Left colon (tissue), 2 donors: ENCODE measurements at regions not wholly inside any gene's neighbourhood (a gene's known extent, or its start where the extent isn't known, plus 50 kb on each side); places are given as distances from the start of the nearest gene placed in this dataset.

ENCODE experiments used
- ATAC-seq: fragments of 200-7000 bp; cut with Tn5 transposase; one replicate; pipeline ENCODE4 v1.9.1; 2020; ENCODE audit warnings: mild to moderate bottlenecking, moderate library complexity
- DNase-seq, 2 donors: peaks; one replicate each; pipeline ENCODE4 v3.0.0-alpha.2; 2020
- intact Hi-C, 2 donors: fragments of 100-400 bp; cut with DNase I in 1 of 2; cut with micrococcal nuclease in 1 of 2; formaldehyde crosslinking; loops; one replicate each; pipeline versions ENCODE4 v1.11.2 to v1.14.0; 2022; cut with DNase I, micrococcal nuclease
- donor health status: DM: no; HTN: no; CAD: no.
- donor health status: DM: yes; HTN: yes; CAD: no.

DNA sequence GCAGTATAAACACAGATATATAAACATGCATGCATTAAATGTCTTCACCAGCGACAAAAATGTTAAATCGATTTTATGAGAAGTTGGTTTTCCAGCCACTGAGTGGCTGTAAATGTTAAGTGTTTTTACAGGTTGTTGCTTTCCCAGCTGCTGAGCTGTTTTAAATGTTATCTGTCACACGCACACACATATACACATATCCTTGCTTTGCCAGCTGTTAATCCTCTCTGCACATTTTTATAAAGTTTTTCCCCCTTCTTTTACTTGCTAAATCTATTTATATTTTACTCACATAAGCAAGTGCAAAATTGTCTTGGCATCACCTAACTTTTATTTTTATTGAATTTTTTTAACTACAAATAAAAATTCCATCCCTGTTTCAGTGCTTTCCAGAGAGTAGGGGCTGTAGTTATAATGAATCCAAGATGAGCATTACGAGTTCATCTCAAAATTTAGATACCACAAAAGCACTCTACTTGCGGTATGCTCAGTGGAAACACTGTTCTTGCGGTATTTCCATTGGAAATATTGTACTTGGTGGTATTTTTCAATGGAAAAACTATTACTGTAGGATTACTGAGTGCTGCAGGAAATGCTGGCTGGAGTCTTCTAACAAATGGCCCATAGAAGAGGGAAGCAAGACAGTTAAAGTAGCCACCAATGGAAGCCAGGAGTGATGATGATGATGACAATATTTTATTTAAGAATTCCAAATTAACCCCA lies 124.9 kb upstream of the KCNJ16 start:
- intact Hi-C loops: no loop called here

DNA sequence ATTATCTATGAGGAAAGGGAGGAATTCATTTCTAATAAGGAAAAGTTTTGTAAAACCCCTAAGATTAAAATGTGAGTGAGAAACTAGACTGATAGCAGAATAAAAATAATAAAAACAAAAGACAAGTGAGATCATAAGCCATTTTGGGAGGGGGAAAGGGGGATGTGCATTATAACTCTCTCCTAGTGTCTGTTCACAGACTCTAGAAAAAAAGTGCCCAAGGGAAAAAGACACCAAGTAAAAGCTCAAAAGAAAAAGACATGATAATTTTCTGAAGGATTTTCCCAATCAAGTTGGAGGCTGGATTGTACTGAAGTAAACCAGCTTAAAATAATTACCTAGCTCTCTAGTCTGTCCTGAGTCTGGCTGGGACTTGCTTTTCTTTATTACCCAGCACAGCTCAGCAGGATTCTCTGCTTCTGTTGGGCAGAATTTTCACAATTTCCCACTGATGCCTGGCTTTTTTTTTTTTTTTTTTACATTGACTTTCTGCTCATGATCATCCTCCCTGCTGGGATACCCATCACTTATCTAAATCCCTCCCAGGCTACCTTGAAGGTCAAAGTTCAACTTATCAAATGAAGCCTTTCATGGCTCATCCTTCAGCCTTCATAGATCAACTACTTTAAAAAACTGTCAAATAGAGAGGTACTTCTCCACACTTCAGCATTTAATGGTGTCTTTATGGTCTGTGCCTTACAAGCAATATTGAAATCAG lies 124.2 kb upstream of the KCNJ16 start:
- no peak for DNase-seq
- no peak for ATAC-seq
- intact Hi-C loops: no loop called here

More for the DNA sequence above, 124.9 kb upstream of the KCNJ16 start:
- ATAC-seq: no peak
- DNase-seq: no peak

DNA sequence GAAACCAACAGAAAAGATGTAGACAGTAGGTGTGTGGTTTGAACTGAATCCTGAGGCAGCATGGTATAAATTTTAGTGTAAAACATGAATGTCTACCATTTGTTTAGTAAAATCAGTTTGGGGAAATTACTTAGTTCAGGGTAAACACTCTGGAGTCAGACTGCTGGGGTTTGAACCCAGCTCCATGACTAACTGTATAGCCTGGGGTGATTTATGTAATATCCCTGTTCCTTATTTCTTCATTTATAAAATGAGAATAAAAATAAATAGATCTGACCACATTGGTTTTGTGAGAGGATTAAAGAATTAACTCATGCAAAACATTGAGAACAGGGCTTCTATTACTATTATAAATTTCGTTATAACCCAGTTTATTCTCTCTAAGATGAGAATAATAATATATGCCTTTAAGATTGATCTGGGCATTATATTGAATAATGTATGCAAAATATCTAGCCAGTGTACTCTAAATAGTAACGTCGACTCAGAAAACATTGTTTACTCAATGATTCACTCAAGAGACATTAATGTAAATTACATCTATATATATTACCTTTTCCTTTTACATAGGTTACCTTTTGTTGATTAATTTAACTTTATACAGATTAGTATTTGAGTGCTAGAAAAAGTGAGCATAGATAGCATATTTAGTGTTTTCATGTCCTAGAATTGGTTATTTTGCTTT lies 120.6 kb upstream of the KCNJ16 start:
- intact Hi-C loops: no loop called here
- DNase-seq (no peak), ATAC-seq (no peak)

DNA sequence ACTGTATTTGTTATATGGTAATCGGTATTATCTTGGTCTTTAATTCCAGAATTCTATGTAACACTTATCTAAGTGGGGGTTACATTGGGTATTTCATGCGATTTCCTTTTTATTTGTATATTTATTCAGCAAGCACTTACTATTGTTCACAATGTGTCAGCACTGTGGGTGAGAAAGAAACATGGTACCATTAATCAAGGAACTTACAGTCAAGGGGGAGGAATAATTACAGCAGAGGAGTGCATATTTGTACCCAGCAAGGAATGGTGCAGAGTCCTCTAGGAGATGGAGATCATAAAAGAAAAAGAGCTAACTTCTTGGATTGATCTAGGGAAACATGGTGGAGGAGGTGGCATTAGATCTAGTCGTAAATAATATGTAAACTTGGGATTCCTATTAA lies 117.0 kb upstream of the KCNJ16 start:
- ATAC-seq (no peak), DNase-seq (no peak)
- intact Hi-C loops: no loop called here

DNA sequence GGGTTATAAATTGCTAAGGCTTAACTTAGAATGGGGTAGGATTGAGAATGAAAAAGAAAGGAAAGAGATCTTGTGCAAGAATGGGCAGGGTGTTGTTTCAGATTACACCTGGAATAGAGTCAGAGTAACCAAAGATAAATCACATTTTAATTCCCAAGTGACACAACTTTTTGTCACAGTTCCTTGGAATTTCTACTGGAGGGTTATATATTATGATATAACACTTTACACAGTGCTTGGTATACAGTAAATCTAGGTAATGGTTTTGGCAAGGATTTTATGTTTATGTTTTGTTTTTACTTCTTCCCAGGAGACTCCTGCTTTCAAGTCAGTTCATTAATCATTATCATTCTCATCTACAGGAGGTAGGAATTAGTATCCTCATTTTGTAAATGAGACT lies 115.7 kb upstream of the KCNJ16 start:
- intact Hi-C loops: no loop called here
- DNase-seq: no peak

DNA sequence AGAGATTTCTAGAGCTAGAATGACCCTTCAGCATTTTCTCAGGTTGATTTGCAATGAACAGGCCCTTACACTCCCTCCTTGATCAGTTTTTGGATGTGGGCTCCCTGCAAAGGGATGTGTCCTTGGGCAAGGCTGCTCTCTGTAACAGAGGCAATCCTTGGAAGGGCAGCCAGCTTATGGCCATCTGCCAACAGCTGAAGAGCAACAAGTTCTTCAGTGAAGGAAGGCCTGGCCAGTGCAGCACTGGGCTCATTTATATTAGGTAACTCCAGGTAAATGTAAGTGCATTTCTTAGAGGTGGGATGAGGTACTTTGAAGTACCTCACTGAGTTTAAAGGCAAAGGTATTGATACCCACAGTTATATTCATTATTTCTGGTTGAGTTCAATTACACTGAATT lies 114.3 kb upstream of the KCNJ16 start:
- ATAC-seq: no peak
- DNase-seq: no peak

More for the DNA sequence above, 115.7 kb upstream of the KCNJ16 start:
- ATAC-seq: no peak

DNA sequence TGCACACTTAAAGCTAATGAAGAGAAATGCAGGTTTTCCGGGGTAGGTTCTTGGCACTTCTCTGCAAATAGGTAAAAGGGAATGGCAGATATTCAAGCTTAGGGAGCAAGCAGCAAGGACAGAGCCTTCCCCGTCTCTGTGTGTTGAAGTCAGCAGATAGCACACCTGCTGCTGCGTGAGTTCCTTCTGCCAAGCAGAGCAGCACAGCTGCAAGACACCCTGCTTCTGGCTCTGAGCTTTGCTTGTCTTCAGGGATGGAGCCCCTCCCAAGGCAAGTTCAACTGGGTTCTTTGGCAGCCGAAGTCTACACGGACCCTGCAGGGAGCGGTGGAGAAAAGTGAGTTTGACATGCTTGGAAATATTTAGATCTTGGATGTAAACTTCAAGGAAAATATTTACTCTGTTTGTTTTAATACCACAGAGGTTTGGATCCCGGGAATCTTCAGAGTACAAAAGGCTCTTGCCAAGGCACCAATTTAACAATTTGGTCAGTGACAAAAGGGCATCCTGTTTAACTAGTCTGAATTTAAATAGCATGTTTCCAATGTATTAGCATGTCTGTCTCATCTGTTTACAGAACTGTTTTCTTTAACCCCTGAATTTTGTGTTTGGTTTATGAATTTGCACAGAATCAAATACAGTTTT lies 113.4 kb upstream of the KCNJ16 start:
- intact Hi-C loops: no loop called here
- no peak for ATAC-seq
- peak in 1 of 2 donors; percentile 11 for DNase-seq

More for the DNA sequence above, 114.3 kb upstream of the KCNJ16 start:
- intact Hi-C loops: no loop called here

DNA sequence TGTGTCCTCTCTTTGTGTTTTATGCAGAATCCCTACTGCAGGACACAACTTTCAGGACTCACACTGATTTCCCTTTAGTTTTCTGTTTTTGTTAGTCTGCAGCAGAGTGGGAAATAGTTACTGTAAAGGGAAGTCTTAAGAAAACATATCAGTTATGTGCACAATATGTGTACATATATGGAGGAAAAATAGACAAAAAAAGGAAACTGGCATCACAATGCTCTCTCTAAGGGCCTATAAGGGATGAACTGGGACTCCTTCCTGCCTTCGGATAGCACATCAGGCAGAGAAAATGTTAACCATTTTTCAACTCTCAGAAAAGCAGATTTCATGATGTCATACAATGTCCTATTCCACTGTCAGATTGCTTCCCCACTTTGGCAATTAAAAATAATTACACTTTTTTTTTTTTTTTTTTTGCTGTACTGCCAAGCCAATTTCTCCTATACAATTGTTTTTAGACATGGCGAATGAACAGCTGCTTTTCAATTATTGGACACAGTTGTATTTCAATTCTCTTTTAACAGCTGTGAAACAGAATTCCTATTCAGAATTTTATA lies 112.5 kb upstream of the KCNJ16 start:
- no peak for ATAC-seq
- intact Hi-C loops: no loop called here
- DNase-seq: no peak

DNA sequence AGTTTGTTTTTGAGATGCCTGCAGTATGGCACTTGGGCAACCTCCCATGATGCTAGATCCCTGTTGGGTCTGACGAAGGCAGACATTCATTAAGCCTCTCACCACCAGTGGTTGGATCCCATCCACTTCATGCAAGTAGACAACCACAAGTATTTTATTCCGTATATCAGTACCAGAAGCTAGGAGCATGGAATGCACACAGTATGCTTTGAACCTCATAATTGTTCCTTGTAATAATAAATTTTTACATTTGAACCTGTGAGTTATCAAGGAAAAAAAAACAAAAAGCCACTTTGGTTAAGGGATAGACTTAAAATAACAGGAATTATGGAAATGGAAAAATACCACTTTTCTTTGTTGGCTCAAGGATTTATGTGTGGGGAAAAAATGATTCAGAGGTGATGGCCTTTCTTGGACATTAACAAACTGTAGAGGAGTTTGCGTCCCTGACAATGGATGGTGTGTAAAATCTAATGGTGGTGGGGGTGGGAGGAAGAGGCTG lies 107.1 kb upstream of the KCNJ16 start:
- intact Hi-C loops: no loop called here
- ATAC-seq: no peak
- DNase-seq: no peak

DNA sequence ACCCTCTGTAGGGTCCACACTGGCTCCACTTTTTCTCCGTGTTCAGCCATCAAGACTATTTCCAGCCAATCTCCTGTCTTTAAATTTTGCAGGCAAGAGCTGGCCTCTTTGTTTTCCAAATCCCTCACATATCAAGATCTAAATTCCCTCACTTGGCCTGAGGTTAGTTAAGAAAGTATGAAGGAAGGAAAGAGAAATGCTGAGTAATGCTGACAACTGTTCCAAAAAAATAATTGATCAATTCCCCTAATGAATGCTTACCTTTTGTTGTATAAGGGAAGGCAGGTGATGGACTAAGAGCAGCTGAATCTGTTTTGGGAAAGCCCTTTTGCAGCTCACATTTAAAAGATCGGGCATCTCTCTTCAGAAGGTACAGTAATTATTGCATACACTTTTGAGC lies 105.1 kb upstream of the KCNJ16 start:
- ATAC-seq (no peak), DNase-seq (no peak)

DNA sequence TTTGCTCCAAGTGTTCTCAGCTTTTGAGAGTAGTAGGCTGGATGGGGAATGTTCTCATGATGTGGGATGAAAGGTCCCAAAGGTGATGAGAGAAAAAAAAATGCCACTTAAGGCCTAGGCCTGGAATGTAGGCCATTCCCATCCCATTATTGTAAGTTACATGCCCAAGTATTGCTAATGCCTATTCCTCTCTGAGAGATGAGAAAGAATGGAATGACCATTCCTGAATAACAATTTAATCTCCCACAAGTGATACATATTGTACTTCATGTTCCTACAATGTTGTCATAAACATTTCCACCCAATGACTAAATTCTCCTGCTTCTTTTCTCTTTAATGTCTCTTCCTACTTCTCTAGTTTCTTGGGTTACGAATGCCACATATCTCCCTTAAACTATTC lies 102.8 kb upstream of the KCNJ16 start:
- DNase-seq (no peak), ATAC-seq (no peak)
- intact Hi-C loops: no loop called here

More for the DNA sequence above, 105.1 kb upstream of the KCNJ16 start:
- intact Hi-C loops: no loop called here

DNA sequence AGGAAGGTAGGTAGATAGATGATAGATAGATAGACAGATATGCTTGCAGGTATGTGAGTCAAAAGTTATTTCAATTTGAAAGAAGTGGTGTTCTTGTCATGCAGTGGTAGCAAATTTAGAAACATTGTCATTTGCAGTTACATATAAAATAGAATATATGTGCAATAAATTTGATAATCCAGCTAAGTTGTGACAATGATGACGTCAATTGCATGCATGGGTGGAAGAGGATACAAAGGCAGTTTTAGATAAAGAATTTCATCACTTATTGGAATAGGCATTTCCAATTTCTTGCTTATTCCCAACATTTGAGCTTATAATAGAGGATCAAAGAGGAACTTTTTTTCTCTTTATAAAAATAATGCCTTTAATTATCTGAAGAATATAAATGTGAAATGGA lies 99.2 kb upstream of the KCNJ16 start:
- no peak for ATAC-seq
- no peak for DNase-seq
- intact Hi-C loops: no loop called here

DNA sequence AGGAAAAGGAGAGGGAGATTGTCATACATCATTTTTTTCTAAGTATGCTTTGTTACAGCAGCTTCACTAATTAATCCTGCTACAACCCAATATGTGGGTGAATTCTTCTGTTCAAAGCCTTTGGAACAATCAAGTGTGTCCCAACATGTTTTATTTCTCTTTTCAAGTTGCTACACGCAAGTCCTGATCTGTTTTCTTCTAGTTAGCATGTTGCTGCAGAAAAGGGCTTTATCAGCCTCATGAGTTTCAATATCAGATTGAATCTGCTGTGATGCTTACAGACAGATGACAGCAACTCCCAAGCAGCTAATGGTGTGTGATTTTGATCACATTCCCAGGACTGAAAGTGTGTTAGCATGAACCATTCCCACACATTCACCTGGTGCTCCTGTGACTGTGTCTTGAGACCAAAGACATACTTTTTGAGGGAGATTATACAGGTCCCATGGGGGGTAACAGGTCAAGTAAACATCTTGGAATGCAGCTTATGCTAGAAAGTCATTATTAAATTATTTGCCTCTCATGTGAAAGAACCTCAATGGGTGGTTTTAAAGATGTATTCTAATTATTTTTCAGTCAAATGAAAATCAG lies 96.9 kb upstream of the KCNJ16 start:
- intact Hi-C loops: no loop called here
- no peak for ATAC-seq

DNA sequence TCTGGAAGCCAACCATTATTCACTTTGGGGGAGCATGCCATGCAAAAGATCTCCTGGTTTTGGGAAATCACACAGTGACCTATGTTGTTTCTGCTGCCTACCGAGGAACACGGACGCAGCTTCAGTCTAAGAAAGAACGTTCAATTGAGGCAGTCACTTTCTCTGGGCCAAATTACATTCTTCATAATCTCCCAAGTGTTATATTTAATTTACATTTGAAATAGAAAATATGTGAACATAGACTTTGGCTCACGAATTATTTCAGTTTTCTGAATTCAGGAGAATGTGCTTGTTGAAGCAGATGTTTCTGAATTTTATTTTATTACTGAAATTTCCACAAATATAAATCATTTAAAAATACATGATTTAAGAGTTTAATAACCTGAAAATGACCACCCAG lies 93.6 kb upstream of the KCNJ16 start:
- intact Hi-C loops: no loop called here
- DNase-seq: no peak

More for the DNA sequence above, 96.9 kb upstream of the KCNJ16 start:
- DNase-seq: no peak

DNA sequence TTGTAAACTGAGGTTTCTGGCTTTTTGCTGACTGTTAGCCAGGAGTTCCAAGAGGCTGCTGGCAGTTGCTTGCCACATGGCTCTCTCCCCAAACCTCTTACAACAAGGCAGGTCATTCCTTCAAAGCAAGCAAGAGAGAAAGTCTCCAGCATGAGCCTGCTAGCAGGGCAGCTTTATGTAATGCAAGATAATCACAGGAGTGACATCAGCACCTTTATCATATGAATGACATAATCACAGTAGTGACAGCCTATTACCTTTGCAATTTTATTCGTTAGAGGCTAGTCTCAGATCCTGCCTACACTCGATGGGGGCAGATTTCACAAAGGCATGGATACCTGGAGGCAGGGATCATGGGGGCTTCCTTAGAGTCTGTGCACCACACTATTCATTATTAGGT lies 79.5 kb upstream of the KCNJ16 start:
- no peak for ATAC-seq
- intact Hi-C loops: no loop called here
- DNase-seq: no peak

More for the DNA sequence above, 93.6 kb upstream of the KCNJ16 start:
- ATAC-seq: no peak

DNA sequence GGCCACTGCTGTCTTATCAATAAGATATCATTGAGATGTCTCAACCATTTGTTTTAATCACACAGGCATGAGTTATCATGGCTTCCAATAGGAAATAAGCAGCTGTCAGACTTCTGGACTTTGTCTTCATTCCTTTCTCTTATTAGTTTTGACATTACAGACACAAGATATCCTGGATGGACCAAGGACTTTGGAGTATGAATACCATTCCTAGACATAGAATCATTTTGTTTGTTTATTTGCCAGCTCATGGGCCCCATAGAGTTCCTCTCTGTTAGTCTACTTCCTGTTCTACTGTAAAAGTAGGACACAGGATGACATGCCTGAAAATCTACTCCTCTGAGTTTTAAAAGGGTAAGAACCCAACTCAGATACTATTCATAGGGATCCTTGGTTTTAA lies 77.7 kb upstream of the KCNJ16 start:
- intact Hi-C loops: no loop called here
- DNase-seq (no peak), ATAC-seq (peak; percentile 92)

DNA sequence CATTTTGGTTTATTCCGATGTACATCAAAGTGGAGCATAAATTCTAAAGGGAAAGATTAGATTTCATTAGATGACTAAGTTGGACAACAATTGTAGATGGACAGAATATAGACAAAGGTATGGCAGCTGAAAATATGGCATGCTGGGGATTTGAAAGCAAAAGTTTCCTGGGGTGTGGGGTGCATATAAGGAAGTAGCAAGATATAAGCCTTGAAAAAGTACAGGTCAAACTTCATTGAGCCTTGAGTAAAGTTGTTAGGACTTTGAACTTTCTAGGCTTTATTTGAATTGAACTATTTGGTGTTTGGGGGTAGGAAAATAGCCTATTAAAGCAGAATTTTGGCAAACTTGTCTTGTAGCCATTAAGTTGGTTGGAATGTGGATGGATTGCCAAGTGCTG lies 75.8 kb upstream of the KCNJ16 start:
- DNase-seq (no peak), ATAC-seq (peak; percentile 86)
- intact Hi-C loops: no loop called here

DNA sequence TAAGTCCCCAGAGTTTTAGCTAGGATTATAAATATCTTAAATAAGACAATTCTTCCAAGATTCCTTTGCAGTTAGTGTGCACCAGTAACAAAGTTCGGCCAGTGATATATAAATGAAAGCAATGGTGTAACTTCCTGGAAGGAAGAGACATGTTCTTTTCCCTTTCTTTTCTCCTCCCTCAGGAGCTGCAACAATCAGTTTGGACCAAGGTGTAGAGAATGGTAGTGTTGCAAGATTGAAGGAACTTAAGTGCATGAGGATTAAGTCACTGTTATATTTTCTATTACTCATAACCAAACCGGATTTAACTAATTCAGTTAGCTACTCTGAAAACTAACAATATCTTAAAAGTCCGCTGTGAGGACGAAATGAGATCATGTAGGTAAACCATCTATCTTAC lies 68.9 kb upstream of the KCNJ16 start:
- intact Hi-C loops: no loop called here
- ATAC-seq (no peak), DNase-seq (no peak)

DNA sequence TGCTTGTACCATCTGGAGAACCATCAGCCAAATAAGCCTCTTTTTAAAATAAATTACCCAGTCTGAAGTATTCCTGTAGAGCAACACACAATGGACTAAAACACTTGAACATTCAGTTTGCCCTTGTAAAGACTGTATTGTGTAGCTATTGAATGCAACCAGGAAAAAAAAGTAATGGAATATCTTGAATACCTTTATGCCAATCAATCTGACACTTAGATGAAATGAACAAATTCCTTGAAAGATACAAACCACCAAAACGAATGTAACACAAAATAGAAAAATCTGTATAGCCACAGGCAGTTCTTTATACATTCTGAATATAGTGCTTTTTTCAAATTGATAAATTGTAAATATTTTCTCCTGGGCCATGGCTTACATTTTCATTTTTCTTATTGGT lies 63.3 kb upstream of the KCNJ16 start:
- intact Hi-C loops: no loop called here

More for the DNA sequence above, 63.3 kb upstream of the KCNJ16 start:
- ATAC-seq (no peak), DNase-seq (no peak)
